ENCODE measurements at regions not wholly inside any gene's neighbourhood (a gene's known extent, or its start where the extent isn't known, plus 50 kb on each side); places are given as distances from the start of the nearest gene placed in this dataset.
A peak's percentile ranks its signal among the peaks of the same experiment; 100 is the strongest.

DNA sequence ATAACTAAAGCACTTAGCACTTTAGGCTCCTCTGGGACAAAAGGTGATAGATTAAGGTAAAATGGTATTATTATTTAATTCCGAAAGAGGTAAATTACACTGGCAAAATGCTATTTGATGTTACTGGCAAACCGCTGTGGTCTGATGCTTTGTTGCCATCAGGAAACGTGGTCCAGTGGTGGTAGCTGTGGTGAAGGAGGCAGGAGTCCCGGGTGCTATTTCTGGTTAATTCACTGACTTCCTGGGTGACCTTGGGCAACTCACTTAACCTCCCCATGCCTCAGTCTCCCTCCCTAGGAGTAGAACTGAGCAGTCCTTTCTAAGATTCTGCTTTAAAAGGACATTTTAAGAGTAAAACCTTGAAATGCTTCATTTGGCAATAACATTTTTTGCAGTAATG, 233.4 kb downstream of the ZPLD1 start:
- DNase-seq (ENCODE audit: low read depth in 6 of 9, low spot score in 9 of 9), result no peak
- WGBS, result 80% methylated on average over 4 of the region's 4 CpGs
- H3K4me3 ChIP-seq (ENCODE audit: low read length in 2 of 2), result no peak overlapping the region

DNA sequence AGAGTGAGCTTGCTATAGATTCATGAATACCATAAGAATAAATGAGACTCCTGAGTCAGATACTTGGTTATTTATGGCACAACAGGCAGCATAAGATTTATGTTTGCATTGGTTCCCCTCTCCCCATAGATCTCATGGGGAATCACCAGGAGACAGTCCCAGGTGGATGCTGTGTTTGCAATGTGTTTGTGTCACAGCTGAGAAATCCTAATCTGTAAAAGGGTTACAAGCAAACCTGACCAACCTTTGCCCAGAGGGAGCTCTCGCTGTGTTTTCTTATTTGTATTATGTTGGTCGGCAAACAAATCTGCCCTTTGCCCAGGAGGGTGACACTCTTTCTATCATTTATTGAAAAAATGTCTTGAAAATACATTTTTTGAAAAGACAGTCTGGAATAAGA, 236.2 kb downstream of the ZPLD1 start:
- H3K9me3 ChIP-seq (ENCODE audit: control insufficient read depth in 2 of 2, insufficient read depth in 1 of 2, low read length in 1 of 2), result no peaks in the 10 kb centered on the region

More for the DNA sequence above, 233.4 kb downstream of the ZPLD1 start:
- Histone ChIP-seq H3K27ac (ENCODE audit: low read depth in 1 of 2, low read length in 1 of 2) (no peak overlapping the region), H3K36me3 (ENCODE audit: control insufficient read depth in 2 of 2, insufficient read depth in 2 of 2, low read length in 1 of 2) (no peaks in the 10 kb centered on the region), H3K27me3 (ENCODE audit: control insufficient read depth in 2 of 2, insufficient read depth in 1 of 2, low read length in 1 of 2) (no peaks in the 10 kb centered on the region), H3K9me3 (ENCODE audit: control insufficient read depth in 2 of 2, insufficient read depth in 1 of 2, low read length in 1 of 2) (no peaks in the 10 kb centered on the region), H3K4me1 (ENCODE audit: control insufficient read depth in 2 of 2, insufficient read depth in 2 of 2, low read length in 2 of 2) (no peaks in the 10 kb centered on the region)

DNA sequence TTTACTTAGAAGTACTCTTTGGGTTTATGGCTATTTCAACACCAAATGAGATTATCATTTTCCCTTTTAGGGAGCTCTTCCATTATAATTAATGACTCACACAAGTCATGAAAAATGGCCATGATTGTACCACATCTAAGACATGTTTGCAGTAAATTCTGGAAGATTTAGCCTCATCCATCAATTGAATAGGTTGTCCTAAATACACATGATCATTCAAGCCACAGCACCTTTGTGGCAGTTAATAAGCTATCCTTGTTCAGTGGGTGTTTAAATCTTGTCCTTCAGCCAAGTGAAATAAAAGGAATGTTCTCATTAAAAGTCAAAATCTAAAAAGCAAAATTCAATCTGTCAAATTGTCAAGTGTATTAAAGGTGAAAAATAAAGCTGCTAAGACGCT, 237.5 kb downstream of the ZPLD1 start:
- 86% methylated on average over 1 of the region's 1 CpG for WGBS
- DNase-seq (ENCODE audit: low read depth in 6 of 9, low spot score in 9 of 9), result no peak
- H3K9me3 ChIP-seq (ENCODE audit: control insufficient read depth in 2 of 2, insufficient read depth in 1 of 2, low read length in 1 of 2), result no peaks in the 10 kb centered on the region

More for the DNA sequence above, 236.2 kb downstream of the ZPLD1 start:
- Histone ChIP-seq H3K27ac (ENCODE audit: low read depth in 1 of 2, low read length in 1 of 2) (no peak overlapping the region), H3K4me1 (ENCODE audit: control insufficient read depth in 2 of 2, insufficient read depth in 2 of 2, low read length in 2 of 2) (peaks cover 0 to 3% of the 10 kb centered on the region in 2 donors), H3K36me3 (ENCODE audit: control insufficient read depth in 2 of 2, insufficient read depth in 2 of 2, low read length in 1 of 2) (no peaks in the 10 kb centered on the region), H3K4me3 (ENCODE audit: low read length in 2 of 2) (no peak overlapping the region), H3K27me3 (ENCODE audit: control insufficient read depth in 2 of 2, insufficient read depth in 1 of 2, low read length in 1 of 2) (no peaks in the 10 kb centered on the region)
- WGBS, result 84% methylated on average over 2 of the region's 2 CpGs
- DNase-seq (ENCODE audit: low read depth in 6 of 9, low spot score in 9 of 9), result no peak

DNA sequence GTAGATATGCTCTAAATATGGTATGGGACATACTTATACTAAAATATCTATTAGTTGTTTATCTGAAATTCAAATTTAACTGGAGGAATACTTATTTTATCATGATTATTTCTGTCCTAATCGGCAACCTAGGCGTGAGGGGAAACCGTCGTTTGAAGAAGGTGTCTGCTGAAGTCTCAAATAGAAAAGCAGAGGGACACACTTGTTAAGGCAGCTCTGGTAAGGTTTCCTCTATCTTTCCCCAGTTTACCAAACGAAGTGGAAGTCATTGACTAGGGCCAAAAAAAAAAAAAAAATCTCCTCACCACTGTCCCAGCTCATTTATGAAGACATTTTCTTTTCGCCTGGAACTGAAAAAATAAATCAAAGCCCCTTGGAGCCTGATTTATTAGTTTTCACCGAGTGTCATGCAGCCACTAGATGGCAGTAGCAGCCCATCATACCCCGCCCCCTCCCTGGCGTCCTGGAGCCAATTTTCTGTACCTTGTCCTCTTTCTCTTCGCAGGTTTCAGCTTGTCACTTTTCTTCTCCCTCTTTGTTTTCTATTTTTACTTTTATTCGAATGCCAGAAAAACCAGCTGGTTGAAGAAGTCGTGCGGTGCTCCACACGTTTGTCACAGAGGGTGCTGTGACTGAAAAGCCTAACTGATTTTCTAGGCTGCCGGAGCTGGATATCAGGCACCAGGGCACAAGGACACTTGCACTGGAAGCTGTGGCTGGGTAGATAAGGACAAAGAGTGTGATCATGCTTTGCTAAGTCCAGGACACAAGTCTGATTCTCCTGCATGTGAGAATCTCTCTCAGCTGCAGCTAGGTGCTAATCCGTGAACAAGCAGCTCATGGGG, 238.7 kb downstream of the ZPLD1 start:
- WGBS, result 26% methylated on average over 16 of the region's 16 CpGs
- no peak overlapping the region for H3K4me3 ChIP-seq (ENCODE audit: low read length in 2 of 2)
- no peak overlapping the region for H3K27ac ChIP-seq (ENCODE audit: low read depth in 1 of 2, low read length in 1 of 2)
- peak in 8 of 9 donors; percentile 3 to 66 (median 33) for DNase-seq (ENCODE audit: low read depth in 6 of 9, low spot score in 9 of 9)
- H3K36me3 ChIP-seq (ENCODE audit: control insufficient read depth in 2 of 2, insufficient read depth in 2 of 2, low read length in 1 of 2), result no peaks in the 10 kb centered on the region
- no peaks in the 10 kb centered on the region for H3K27me3 ChIP-seq (ENCODE audit: control insufficient read depth in 2 of 2, insufficient read depth in 1 of 2, low read length in 1 of 2)
- no peaks in the 10 kb centered on the region for H3K9me3 ChIP-seq (ENCODE audit: control insufficient read depth in 2 of 2, insufficient read depth in 1 of 2, low read length in 1 of 2)
- peaks cover 0 to 3% of the 10 kb centered on the region in 2 donors for H3K4me1 ChIP-seq (ENCODE audit: control insufficient read depth in 2 of 2, insufficient read depth in 2 of 2, low read length in 2 of 2)

More for the DNA sequence above, 237.5 kb downstream of the ZPLD1 start:
- H3K27ac ChIP-seq (ENCODE audit: low read depth in 1 of 2, low read length in 1 of 2), result no peak overlapping the region
- H3K4me1 ChIP-seq (ENCODE audit: control insufficient read depth in 2 of 2, insufficient read depth in 2 of 2, low read length in 2 of 2), result peaks cover 0 to 3% of the 10 kb centered on the region in 2 donors
- no peaks in the 10 kb centered on the region for H3K27me3 ChIP-seq (ENCODE audit: control insufficient read depth in 2 of 2, insufficient read depth in 1 of 2, low read length in 1 of 2)
- H3K36me3 ChIP-seq (ENCODE audit: control insufficient read depth in 2 of 2, insufficient read depth in 2 of 2, low read length in 1 of 2), result no peaks in the 10 kb centered on the region
- H3K4me3 ChIP-seq (ENCODE audit: low read length in 2 of 2), result no peak overlapping the region

DNA sequence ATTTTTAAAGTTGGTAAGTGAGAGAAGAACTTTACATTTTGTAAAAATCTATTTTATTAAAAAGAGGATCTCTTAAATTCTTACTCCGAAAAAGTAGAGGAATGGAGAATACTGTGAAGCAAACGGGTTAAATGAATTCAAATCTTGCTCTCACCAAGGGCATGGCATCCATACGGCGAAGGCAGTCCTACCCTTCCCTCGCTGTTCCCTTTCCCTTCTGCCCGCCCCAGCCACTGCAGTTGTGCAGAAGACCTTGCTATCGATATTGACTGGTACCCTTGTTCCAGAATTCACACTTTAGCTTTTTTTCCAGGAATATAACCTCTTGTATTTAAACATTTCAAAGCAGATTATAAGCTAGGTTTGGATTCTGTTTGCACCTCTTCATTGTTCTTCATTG, 239.5 kb downstream of the ZPLD1 start:
- no peak overlapping the region for H3K4me3 ChIP-seq (ENCODE audit: low read length in 2 of 2)
- WGBS, result 91% methylated on average over 7 of the region's 7 CpGs
- no peak overlapping the region for H3K27ac ChIP-seq (ENCODE audit: low read depth in 1 of 2, low read length in 1 of 2)
- H3K4me1 ChIP-seq (ENCODE audit: control insufficient read depth in 2 of 2, insufficient read depth in 2 of 2, low read length in 2 of 2), result peaks cover 0 to 3% of the 10 kb centered on the region in 2 donors
- DNase-seq (ENCODE audit: low read depth in 6 of 9, low spot score in 9 of 9), result no peak
- H3K36me3 ChIP-seq (ENCODE audit: control insufficient read depth in 2 of 2, insufficient read depth in 2 of 2, low read length in 1 of 2), result no peaks in the 10 kb centered on the region
- no peaks in the 10 kb centered on the region for H3K27me3 ChIP-seq (ENCODE audit: control insufficient read depth in 2 of 2, insufficient read depth in 1 of 2, low read length in 1 of 2)
- no peaks in the 10 kb centered on the region for H3K9me3 ChIP-seq (ENCODE audit: control insufficient read depth in 2 of 2, insufficient read depth in 1 of 2, low read length in 1 of 2)

DNA sequence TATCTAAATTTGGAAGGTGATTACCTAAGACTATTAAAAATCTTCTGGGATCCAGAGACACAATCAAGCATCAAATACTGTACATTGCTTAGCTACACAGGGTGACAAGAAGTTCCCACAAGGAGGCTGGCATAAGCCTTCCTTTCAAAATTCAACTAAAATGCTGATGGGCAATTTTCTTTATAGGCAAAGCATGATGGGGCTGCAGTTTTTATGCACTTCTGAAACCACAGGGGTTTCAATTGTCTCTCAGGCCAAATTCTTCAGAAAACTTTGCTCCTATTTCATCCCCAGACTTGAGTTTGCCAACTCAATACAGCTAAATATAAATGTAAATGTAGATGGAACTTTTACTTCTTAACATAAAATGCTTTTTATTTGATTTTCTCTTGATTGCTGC, 241.6 kb downstream of the ZPLD1 start:
- Histone ChIP-seq H3K9me3 (ENCODE audit: control insufficient read depth in 2 of 2, insufficient read depth in 1 of 2, low read length in 1 of 2) (no peaks in the 10 kb centered on the region), H3K27me3 (ENCODE audit: control insufficient read depth in 2 of 2, insufficient read depth in 1 of 2, low read length in 1 of 2) (no peaks in the 10 kb centered on the region), H3K4me3 (ENCODE audit: low read length in 2 of 2) (no peak overlapping the region), H3K36me3 (ENCODE audit: control insufficient read depth in 2 of 2, insufficient read depth in 2 of 2, low read length in 1 of 2) (no peaks in the 10 kb centered on the region), H3K4me1 (ENCODE audit: control insufficient read depth in 2 of 2, insufficient read depth in 2 of 2, low read length in 2 of 2) (peaks cover 0 to 3% of the 10 kb centered on the region in 2 donors), H3K27ac (ENCODE audit: low read depth in 1 of 2, low read length in 1 of 2) (no peak overlapping the region)
- no peak for DNase-seq (ENCODE audit: low read depth in 6 of 9, low spot score in 9 of 9)

DNA sequence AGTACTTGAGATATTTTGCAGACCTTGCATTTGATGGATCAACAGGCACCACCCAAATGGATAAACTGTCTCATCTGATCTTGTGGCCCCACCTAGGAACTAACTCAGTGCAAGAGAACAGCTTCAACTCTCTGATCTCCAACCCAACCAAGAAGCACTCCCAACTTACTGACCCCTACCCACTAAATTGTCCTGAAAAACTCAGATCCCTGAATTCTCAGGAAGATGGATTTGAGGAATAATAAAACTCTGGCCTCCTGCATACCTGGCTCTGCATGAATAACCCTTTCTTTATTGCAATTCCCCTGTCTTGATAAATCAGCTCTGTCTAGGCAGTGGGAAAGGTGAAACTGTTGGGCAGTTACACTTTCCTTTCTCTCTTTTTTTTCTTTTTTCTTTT, 247.9 kb downstream of the ZPLD1 start:
- no peak for DNase-seq (ENCODE audit: low read depth in 6 of 9, low spot score in 9 of 9)
- H3K4me3 ChIP-seq (ENCODE audit: low read length in 2 of 2), result no peak overlapping the region
- H3K9me3 ChIP-seq (ENCODE audit: control insufficient read depth in 2 of 2, insufficient read depth in 1 of 2, low read length in 1 of 2), result no peaks in the 10 kb centered on the region
- no peaks in the 10 kb centered on the region for H3K36me3 ChIP-seq (ENCODE audit: control insufficient read depth in 2 of 2, insufficient read depth in 2 of 2, low read length in 1 of 2)
- no peaks in the 10 kb centered on the region for H3K4me1 ChIP-seq (ENCODE audit: control insufficient read depth in 2 of 2, insufficient read depth in 2 of 2, low read length in 2 of 2)
- H3K27me3 ChIP-seq (ENCODE audit: control insufficient read depth in 2 of 2, insufficient read depth in 1 of 2, low read length in 1 of 2), result no peaks in the 10 kb centered on the region
- no peak overlapping the region for H3K27ac ChIP-seq (ENCODE audit: low read depth in 1 of 2, low read length in 1 of 2)

DNA sequence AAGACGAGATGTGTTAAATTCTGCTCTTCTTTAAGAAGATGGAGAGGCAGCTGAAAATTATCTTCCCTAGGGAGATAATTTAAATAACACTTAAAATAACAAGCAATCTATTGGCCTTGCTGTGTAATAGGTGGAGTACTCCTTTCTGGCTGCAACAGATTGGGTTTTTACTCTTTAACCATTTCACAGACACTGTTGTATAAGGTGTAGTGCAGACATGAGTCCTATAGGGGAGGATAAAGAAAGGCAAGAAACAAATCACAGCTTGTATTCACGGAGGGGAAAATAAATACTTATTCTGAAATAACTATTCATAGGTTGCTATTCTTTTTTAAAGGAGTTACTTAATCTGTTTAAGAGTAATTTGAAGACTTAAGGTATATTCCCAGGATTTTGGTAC, 252.0 kb downstream of the ZPLD1 start:
- H3K4me1 ChIP-seq (ENCODE audit: control insufficient read depth in 2 of 2, insufficient read depth in 2 of 2, low read length in 2 of 2), result no peaks in the 10 kb centered on the region
- 87% methylated on average over 2 of the region's 2 CpGs for WGBS
- H3K9me3 ChIP-seq (ENCODE audit: control insufficient read depth in 2 of 2, insufficient read depth in 1 of 2, low read length in 1 of 2), result no peaks in the 10 kb centered on the region
- H3K27ac ChIP-seq (ENCODE audit: low read depth in 1 of 2, low read length in 1 of 2), result no peak overlapping the region
- no peak overlapping the region for H3K4me3 ChIP-seq (ENCODE audit: low read length in 2 of 2)
- H3K27me3 ChIP-seq (ENCODE audit: control insufficient read depth in 2 of 2, insufficient read depth in 1 of 2, low read length in 1 of 2), result no peaks in the 10 kb centered on the region
- no peak for DNase-seq (ENCODE audit: low read depth in 6 of 9, low spot score in 9 of 9)
- no peaks in the 10 kb centered on the region for H3K36me3 ChIP-seq (ENCODE audit: control insufficient read depth in 2 of 2, insufficient read depth in 2 of 2, low read length in 1 of 2)

DNA sequence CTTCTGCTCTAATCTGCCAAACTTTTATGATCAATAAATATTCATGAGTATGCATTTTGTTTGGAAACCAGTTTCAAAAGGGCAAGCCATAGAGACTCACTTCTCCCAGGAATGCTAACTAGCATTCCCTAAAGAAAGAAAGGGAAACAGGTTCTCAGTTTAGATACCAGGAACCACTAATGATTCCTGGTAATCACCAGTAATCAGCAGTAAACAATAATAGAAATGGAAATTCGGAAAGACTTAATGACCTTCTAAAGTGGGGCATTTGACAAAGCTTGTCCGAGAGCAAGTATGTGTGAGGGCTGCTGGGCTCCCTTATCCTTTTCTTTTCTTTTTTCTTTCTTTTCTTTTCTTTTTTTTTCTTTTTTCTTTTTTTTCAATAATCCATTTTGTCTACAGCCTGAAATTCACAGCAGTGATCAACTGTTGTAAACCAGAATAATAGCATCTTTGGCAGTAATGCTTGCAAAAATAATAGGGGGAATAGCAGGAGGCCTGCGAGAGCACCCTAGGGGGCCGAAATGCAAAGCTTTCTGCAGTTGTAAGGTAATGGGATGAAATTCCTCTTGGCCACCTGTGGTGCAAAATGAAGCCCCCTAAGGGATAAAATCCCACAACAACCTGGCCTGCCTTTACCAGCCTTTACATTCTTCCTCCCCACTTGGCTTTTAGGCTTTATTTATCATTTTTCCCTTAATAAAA, 253.2 kb downstream of the ZPLD1 start:
- Histone ChIP-seq H3K4me1 (ENCODE audit: control insufficient read depth in 2 of 2, insufficient read depth in 2 of 2, low read length in 2 of 2) (no peaks in the 10 kb centered on the region), H3K4me3 (ENCODE audit: low read length in 2 of 2) (no peak overlapping the region), H3K9me3 (ENCODE audit: control insufficient read depth in 2 of 2, insufficient read depth in 1 of 2, low read length in 1 of 2) (no peaks in the 10 kb centered on the region), H3K27me3 (ENCODE audit: control insufficient read depth in 2 of 2, insufficient read depth in 1 of 2, low read length in 1 of 2) (no peaks in the 10 kb centered on the region), H3K27ac (ENCODE audit: low read depth in 1 of 2, low read length in 1 of 2) (no peak overlapping the region), H3K36me3 (ENCODE audit: control insufficient read depth in 2 of 2, insufficient read depth in 2 of 2, low read length in 1 of 2) (no peaks in the 10 kb centered on the region)
- WGBS, result 64% methylated on average over 4 of the region's 4 CpGs
- DNase-seq (ENCODE audit: low read depth in 6 of 9, low spot score in 9 of 9), result no peak
